ENCODE measurements at regions not wholly inside any gene's neighbourhood (a gene's known extent, or its start where the extent isn't known, plus 50 kb on each side); places are given as distances from the start of the nearest gene placed in this dataset.

- POLR2A ChIA-PET (ENCODE audit: unreplicated experiment): no interaction called here
- dilution Hi-C loops (cut with HindIII; ENCODE audit: low sequenced_read_pairs, unreplicated experiment): no loop called here
Measured at GRCh38 chr12:77609016-77609415, 221.7 kb upstream of the NAV3 start.

More at GRCh38 chr12:77609016-77609415, 221.7 kb upstream of the NAV3 start:
- Histone ChIP-seq H3K18ac (ENCODE audit: low read depth, low read length) (no peak overlapping the region), H4K91ac (ENCODE audit: insufficient read depth, low read depth, low read length) (no peak overlapping the region), H3K27me3 (ENCODE audit: control insufficient read depth, insufficient read depth, low read length) (no peaks in the 10 kb centered on the region), H3K4ac (ENCODE audit: low read depth, low read length) (no peak overlapping the region), H4K5ac (ENCODE audit: low read depth, low read length) (no peak overlapping the region), H3K14ac (replicated peaks; ENCODE audit: low read depth, low read length) (no peak overlapping the region), H3K4me1 (ENCODE audit: control insufficient read depth, insufficient read depth, low read length) (no peaks in the 10 kb centered on the region), H2AFZ (replicated peaks; ENCODE audit: low read length, poor library complexity) (no peak overlapping the region), H3K4me3 (ENCODE audit: insufficient read depth, low read depth, low read length) (no peak overlapping the region), H4K20me1 (ENCODE audit: insufficient read depth, low read length) (no peaks in the 10 kb centered on the region), H2BK15ac (ENCODE audit: low read depth, low read length) (no peak overlapping the region), H4K8ac (ENCODE audit: low read depth in 2 of 2, low read length in 2 of 2) (no peak overlapping the region), H3K56ac (ENCODE audit: extremely low read depth, insufficient read depth, low read length) (no peak overlapping the region), H2BK5ac (ENCODE audit: low read depth, low read length, poor library complexity, severe bottlenecking) (no peak overlapping the region), H3K9me3 (ENCODE audit: control insufficient read depth, insufficient read depth, low read length) (no peaks in the 10 kb centered on the region), H2BK120ac (ENCODE audit: low read depth, low read length) (no peak overlapping the region), H3K9ac (ENCODE audit: low read depth, low read length) (no peak overlapping the region), H3K23ac (ENCODE audit: low read depth, low read length) (no peak overlapping the region), H3K36me3 (ENCODE audit: control insufficient read depth, insufficient read depth, low read length) (no peaks in the 10 kb centered on the region), H3K4me2 (ENCODE audit: low read depth, low read length) (no peak overlapping the region), H3K9me1 (ENCODE audit: insufficient read depth, low read length) (no peaks in the 10 kb centered on the region), H2AK5ac (ENCODE audit: low read depth, low read length) (no peak overlapping the region), H3K27ac (ENCODE audit: insufficient read depth, low read length) (no peak overlapping the region), H2BK20ac (ENCODE audit: low read depth, low read length) (no peak overlapping the region), H2AK9ac (replicated peaks; ENCODE audit: low read depth, low read length, poor library complexity) (no peak overlapping the region), H3K79me1 (ENCODE audit: low read depth in 1 of 2, low read length in 2 of 2) (no peaks in the 10 kb centered on the region)
- intact Hi-C loops (cut with micrococcal nuclease) (no loop called here), in situ Hi-C loops (cut with MboI; ENCODE audit: low sequenced_read_pairs) (no loop called here)
- CTCF ChIA-PET: no interaction called here
- ATAC-seq (ENCODE audit: low read depth) (no peak), DNase-seq (no peak)
- no CpG with 5 or more reads among the region's 2 CpGs for WGBS, 2 experiments (ENCODE audit: extremely low coverage in 2 of 2, insufficient read length in 1 of 2)
- BruUV-seq (replicated peaks): no TSS peak
- TF ChIP-seq CHD1 (IDR thresholded peaks at IDR 0.05; ENCODE audit: low read depth, low read length): no peak
- no peak for TF ChIP-seq NFE2L2 (IDR thresholded peaks at IDR 0.05; ENCODE audit: low read depth, low read length)
- no peak for TF ChIP-seq MAZ (IDR thresholded peaks at IDR 0.05; ENCODE audit: borderline replicate concordance, low read depth, low read length)
- TF ChIP-seq RCOR1 (IDR thresholded peaks at IDR 0.05; ENCODE audit: insufficient replicate concordance, low read length): no peak
- TF ChIP-seq CTCF (conservative IDR thresholded peaks at IDR 0.05; ENCODE audit: low read depth, low read length): no peak
- no peak for TF ChIP-seq BHLHE40 (IDR thresholded peaks at IDR 0.05; ENCODE audit: low read depth, low read length)

Data from IMR-90 (cell line).